ENCODE measurements at regions not wholly inside any gene's neighbourhood (a gene's known extent, or its start where the extent isn't known, plus 50 kb on each side); places are given as distances from the start of the nearest gene placed in this dataset.

- H3K27me3 Mint-ChIP-seq (ENCODE audit: low read depth): no peaks in the 10 kb centered on the region
- H3K4me1 Mint-ChIP-seq: no peaks in the 10 kb centered on the region
- no peak for TF ChIP-seq CTCF (IDR thresholded peaks at IDR 0.05; ENCODE audit: unreplicated experiment)
- H3K36me3 Mint-ChIP-seq: no peaks in the 10 kb centered on the region
- DNase-seq (ENCODE audit: low spot score in 2 of 2, unreplicated experiment in 2 of 2): no peak
- no peak overlapping the region for H3K4me3 Mint-ChIP-seq
- H3K27ac Mint-ChIP-seq: no peak overlapping the region
- no peaks in the 10 kb centered on the region for H3K9me3 Mint-ChIP-seq
Observed at GRCh38 chr7:108771853-108772252, 202.2 kb downstream of the DNAJB9 start.

- TF ChIP-seq CTCF (IDR thresholded peaks at IDR 0.05; ENCODE audit: unreplicated experiment): no peak
- no peak for DNase-seq (ENCODE audit: low spot score in 2 of 2, unreplicated experiment in 2 of 2)
- no peaks in the 10 kb centered on the region for H3K9me3 Mint-ChIP-seq
- H3K4me1 Mint-ChIP-seq: peaks cover 12% of the 10 kb centered on the region
- no peaks in the 10 kb centered on the region for H3K36me3 Mint-ChIP-seq
- H3K27ac Mint-ChIP-seq: no peak overlapping the region
- H3K4me3 Mint-ChIP-seq: no peak overlapping the region
- H3K27me3 Mint-ChIP-seq (ENCODE audit: low read depth): no peaks in the 10 kb centered on the region
Observed at GRCh38 chr7:108777966-108778365, 208.3 kb downstream of the DNAJB9 start.

- H3K27ac Mint-ChIP-seq: no peak overlapping the region
Observed at GRCh38 chr7:108789451-108789850, 219.8 kb downstream of the DNAJB9 start.

GRCh38 chr7:108794466-108794865, 224.8 kb downstream of the DNAJB9 start:
- H3K9me3 Mint-ChIP-seq: peaks cover 19% of the 10 kb centered on the region
- H3K36me3 Mint-ChIP-seq: no peaks in the 10 kb centered on the region
- H3K4me3 Mint-ChIP-seq: no peak overlapping the region
- TF ChIP-seq CTCF (IDR thresholded peaks at IDR 0.05; ENCODE audit: unreplicated experiment): no peak
- H3K27me3 Mint-ChIP-seq (ENCODE audit: low read depth): peaks cover 7% of the 10 kb centered on the region
- H3K27ac Mint-ChIP-seq: no peak overlapping the region
- no peak for DNase-seq (ENCODE audit: low spot score in 2 of 2, unreplicated experiment in 2 of 2)
- no peaks in the 10 kb centered on the region for H3K4me1 Mint-ChIP-seq

More at GRCh38 chr7:108789451-108789850, 219.8 kb downstream of the DNAJB9 start:
- Mint-ChIP-seq H3K9me3 (peaks cover 31% of the 10 kb centered on the region), H3K4me3 (no peak overlapping the region), H3K36me3 (no peaks in the 10 kb centered on the region), H3K4me1 (no peaks in the 10 kb centered on the region), H3K27me3 (ENCODE audit: low read depth) (peaks cover 2% of the 10 kb centered on the region)
- TF ChIP-seq CTCF (IDR thresholded peaks at IDR 0.05; ENCODE audit: unreplicated experiment): no peak
- DNase-seq (ENCODE audit: low spot score in 2 of 2, unreplicated experiment in 2 of 2): no peak

GRCh38 chr7:108802650-108803049, 233.0 kb downstream of the DNAJB9 start:
- Mint-ChIP-seq H3K36me3 (no peaks in the 10 kb centered on the region), H3K27me3 (ENCODE audit: low read depth) (peaks cover 13% of the 10 kb centered on the region), H3K4me1 (peaks cover 2% of the 10 kb centered on the region), H3K9me3 (no peaks in the 10 kb centered on the region), H3K4me3 (no peak overlapping the region), H3K27ac (no peak overlapping the region)
- DNase-seq (ENCODE audit: low spot score in 2 of 2, unreplicated experiment in 2 of 2): no peak
- TF ChIP-seq CTCF (IDR thresholded peaks at IDR 0.05; ENCODE audit: unreplicated experiment): no peak

GRCh38 chr7:108805808-108806397, 236.2 kb downstream of the DNAJB9 start:
- TF ChIP-seq CTCF (IDR thresholded peaks at IDR 0.05; ENCODE audit: unreplicated experiment): peak; percentile 24
- DNase-seq (ENCODE audit: low spot score in 2 of 2, unreplicated experiment in 2 of 2): no peak
- Mint-ChIP-seq H3K4me3 (no peak overlapping the region), H3K4me1 (peaks cover 2% of the 10 kb centered on the region), H3K27me3 (ENCODE audit: low read depth) (no peaks in the 10 kb centered on the region), H3K9me3 (no peaks in the 10 kb centered on the region), H3K36me3 (no peaks in the 10 kb centered on the region), H3K27ac (no peak overlapping the region)

Data from mesothelial cell of epicardium (in vitro differentiated cells).